ENCODE measurements at regions not wholly inside any gene's neighbourhood (a gene's known extent, or its start where the extent isn't known, plus 50 kb on each side); places are given as distances from the start of the nearest gene placed in this dataset.

DNA sequence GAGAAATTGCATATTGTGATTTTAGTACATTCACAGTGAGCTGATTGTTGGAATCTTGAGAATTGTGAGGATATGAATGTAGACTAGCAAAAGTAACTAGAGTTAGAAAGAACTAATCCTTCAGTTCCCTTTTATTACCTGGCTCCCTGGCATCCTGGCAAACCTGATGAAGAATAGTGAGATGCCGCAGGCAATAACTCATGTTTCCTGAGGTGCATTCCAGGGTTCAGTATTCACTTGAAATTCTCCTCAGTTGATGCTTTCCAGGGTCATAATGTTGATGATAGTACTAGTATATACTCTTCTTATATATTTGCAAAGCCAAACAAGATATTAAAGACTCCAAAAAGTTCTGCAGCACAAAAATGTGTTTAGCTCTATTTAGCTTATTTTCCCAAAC, 432.1 kb upstream of the CELF4 start:
- Histone ChIP-seq H3K79me2 (ENCODE audit: control insufficient read depth, insufficient read depth, low read length) (no peaks in the 10 kb centered on the region), H3K4me1 (ENCODE audit: control insufficient read depth, extremely low read depth, insufficient read depth, low read length) (no peaks in the 10 kb centered on the region), H3K27me3 (ENCODE audit: control insufficient read depth in 2 of 2, insufficient read depth in 2 of 2, low read length in 2 of 2) (no peaks in the 10 kb centered on the region), H3K9me3 (replicated peaks; ENCODE audit: control insufficient read depth, insufficient read depth, low read length) (no peaks in the 10 kb centered on the region), H3K4me2 (ENCODE audit: insufficient read depth, low read length) (no peak overlapping the region), H3K4me3 (replicated peaks in 1 of 3; ENCODE audit: insufficient read depth in 1 of 3, low read depth in 1 of 3, low read length in 3 of 3) (no peak overlapping the region), H3K9me1 (replicated peaks; ENCODE audit: control insufficient read depth, extremely low read depth, insufficient read depth, low read length) (no peaks in the 10 kb centered on the region), H4K20me1 (replicated peaks; ENCODE audit: control insufficient read depth, extremely low read depth, insufficient read depth, low read length) (no peaks in the 10 kb centered on the region), H3K36me3 (ENCODE audit: control insufficient read depth in 2 of 2, extremely low read depth in 1 of 2, insufficient read depth in 2 of 2, low read length in 2 of 2) (no peaks in the 10 kb centered on the region), H2AFZ (ENCODE audit: low read depth, low read length) (no peak overlapping the region), H3K9ac (replicated peaks; ENCODE audit: extremely low read depth, insufficient read depth, low read length) (no peak overlapping the region), H3K27ac (ENCODE audit: insufficient read depth, low read depth, low read length) (no peak overlapping the region)
- TF ChIP-seq, protein P1, sequence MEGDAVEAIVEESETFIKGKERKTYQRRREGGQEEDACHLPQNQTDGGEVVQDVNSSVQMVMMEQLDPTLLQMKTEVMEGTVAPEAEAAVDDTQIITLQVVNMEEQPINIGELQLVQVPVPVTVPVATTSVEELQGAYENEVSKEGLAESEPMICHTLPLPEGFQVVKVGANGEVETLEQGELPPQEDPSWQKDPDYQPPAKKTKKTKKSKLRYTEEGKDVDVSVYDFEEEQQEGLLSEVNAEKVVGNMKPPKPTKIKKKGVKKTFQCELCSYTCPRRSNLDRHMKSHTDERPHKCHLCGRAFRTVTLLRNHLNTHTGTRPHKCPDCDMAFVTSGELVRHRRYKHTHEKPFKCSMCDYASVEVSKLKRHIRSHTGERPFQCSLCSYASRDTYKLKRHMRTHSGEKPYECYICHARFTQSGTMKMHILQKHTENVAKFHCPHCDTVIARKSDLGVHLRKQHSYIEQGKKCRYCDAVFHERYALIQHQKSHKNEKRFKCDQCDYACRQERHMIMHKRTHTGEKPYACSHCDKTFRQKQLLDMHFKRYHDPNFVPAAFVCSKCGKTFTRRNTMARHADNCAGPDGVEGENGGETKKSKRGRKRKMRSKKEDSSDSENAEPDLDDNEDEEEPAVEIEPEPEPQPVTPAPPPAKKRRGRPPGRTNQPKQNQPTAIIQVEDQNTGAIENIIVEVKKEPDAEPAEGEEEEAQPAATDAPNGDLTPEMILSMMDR (IDR thresholded peaks at IDR 0.05; ENCODE audit: extremely low read depth in 1 of 2, insufficient read depth in 1 of 2, low read depth in 1 of 2, low read length in 2 of 2): no peak
- TF ChIP-seq, protein P2, sequence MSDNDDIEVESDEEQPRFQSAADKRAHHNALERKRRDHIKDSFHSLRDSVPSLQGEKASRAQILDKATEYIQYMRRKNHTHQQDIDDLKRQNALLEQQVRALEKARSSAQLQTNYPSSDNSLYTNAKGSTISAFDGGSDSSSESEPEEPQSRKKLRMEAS (IDR thresholded peaks at IDR 0.05; ENCODE audit: insufficient read depth, insufficient read length): no peak
- TF ChIP-seq POLR2AphosphoS5 (IDR thresholded peaks at IDR 0.05; ENCODE audit: insufficient read depth, low read depth, low read length) (no peak), GATA2 (IDR thresholded peaks at IDR 0.05; ENCODE audit: insufficient read depth, insufficient read length, low read depth, low read length) (no peak), POLR2A (IDR thresholded peaks at IDR 0.05; ENCODE audit: low read depth, low read length) (no peak), EZH2 (IDR thresholded peaks at IDR 0.05; ENCODE audit: borderline replicate concordance, low read depth, low read length, severe bottlenecking) (no peak), FOS (IDR thresholded peaks at IDR 0.05; ENCODE audit: borderline replicate concordance, insufficient read depth, low read length) (no peak), MYC (IDR thresholded peaks at IDR 0.05; ENCODE audit: low read depth, low read length) (no peak), JUN (IDR thresholded peaks at IDR 0.05; ENCODE audit: borderline replicate concordance, insufficient read depth, insufficient read length, low read depth) (no peak)
- CTCF ChIA-PET: no interaction called here
- intact Hi-C loops (cut with micrococcal nuclease): no loop called here
- dilution Hi-C loops (cut with MboI; ENCODE audit: extremely low pct_ligation_motif_present, low sequenced_read_pairs): no loop called here
- no peak for DNase-seq (ENCODE audit: low read depth, low spot score)
- POLR2A ChIA-PET: no interaction called here
- FAIRE-seq: no peak
- BruUV-seq (replicated peaks): no TSS peak

All from endothelial cell of umbilical vein (primary cell).